Midbrain (tissue), 1 donor: ENCODE measurements at regions not wholly inside any gene's neighbourhood (a gene's known extent, or its start where the extent isn't known, plus 50 kb on each side); places are given as distances from the start of the nearest gene placed in this dataset.
"Not testable (repeated sequence)": the region's sequence is repeated elsewhere in the genome, so short reads cannot be mapped to it uniquely, and the experiment has no call there.

ENCODE experiments used
- DNase-seq: peaks from one replicate; lab custom pipeline; 2025; lab: John Stamatoyannopoulos, UW

- no peak for DNase-seq
Measured at GRCh38 chr3:127417709-127418559, 130.1 kb upstream of the PRR20G start.

- no peak for DNase-seq
Measured at GRCh38 chr3:127413871-127414270, 126.0 kb upstream of the PRR20G start.

GRCh38 chr3:127413318-127413673 lies 125.5 kb upstream of the PRR20G start:
- DNase-seq = no peak

DNA sequence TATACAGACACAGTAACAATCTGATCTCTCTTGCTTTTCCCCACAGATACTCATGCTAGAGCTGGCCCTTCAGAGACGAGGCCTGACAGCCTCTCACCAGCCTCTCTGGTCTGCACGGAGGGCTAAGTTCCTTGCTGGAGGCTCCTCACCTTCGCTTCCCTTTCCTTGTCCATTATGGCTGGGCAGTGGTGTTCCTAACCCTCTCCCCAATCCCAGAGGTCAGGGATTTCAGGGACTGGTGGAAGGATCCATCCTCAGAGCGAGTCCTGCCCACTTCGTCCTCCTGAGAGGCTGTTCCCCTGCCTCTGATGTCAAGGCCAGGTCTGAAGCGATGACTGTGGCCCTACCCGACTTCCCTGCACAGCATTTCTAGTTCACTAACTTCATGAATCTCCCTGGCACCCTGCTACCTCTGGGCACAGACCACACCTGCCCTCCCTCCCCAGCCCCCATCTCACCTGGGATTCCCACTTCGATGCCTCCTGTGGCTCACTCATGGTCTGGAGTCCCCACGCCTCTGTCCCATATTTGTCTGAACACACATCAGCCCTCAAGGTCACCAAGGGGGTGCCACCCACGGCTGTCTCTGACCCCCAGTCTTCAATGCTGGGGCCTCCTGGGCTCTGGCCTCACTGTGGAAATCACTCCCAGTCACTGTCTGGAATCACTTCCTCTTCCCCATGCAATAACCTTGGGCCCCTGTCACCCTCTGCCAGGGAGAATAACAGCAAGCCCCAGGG lies 124.9 kb upstream of the PRR20G start:
- no peak for DNase-seq

DNA sequence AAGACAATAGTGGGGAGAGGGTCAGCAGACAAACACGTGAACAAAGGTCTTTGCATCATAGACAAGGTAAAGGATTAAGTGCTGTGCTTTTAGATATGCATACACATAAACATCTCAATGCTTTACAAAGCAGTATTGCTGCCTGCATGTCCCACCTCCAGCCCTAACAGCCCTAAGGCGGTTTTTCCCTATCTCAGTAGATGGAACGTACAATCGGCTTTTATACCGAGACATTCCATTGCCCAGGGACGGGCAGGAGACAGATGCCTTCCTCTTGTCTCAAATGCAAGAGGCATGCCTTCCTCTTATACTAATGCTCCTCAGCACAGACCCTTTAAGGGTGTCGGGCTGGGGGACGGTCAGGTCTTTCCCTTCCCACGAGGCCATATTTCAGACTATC lies 124.0 kb upstream of the PRR20G start:
- DNase-seq = not testable (repeated sequence)

GRCh38 chr3:127411083-127411727 lies 123.4 kb upstream of the PRR20G start:
- DNase-seq = no peak

- DNase-seq = no peak
Measured at GRCh38 chr3:127410678-127411077, 122.8 kb upstream of the PRR20G start.

DNA sequence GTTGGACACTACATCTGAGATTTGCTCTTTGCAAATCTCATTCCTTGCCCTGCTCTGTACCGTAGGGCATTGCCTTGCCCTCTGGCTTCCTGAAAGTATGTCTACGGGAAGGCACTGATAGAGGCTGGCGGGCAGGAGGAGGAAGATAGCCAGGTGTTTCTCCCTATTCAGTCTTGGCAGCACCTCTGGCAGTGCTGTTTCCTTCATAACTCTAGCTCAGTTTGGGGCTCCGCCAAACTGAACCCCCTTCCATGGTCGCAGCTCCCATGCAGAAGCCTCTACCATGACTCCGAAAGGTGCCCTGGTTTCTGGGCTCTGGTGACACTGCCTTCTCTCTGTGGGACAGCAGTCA lies 122.3 kb upstream of the PRR20G start:
- no peak for DNase-seq

DNA sequence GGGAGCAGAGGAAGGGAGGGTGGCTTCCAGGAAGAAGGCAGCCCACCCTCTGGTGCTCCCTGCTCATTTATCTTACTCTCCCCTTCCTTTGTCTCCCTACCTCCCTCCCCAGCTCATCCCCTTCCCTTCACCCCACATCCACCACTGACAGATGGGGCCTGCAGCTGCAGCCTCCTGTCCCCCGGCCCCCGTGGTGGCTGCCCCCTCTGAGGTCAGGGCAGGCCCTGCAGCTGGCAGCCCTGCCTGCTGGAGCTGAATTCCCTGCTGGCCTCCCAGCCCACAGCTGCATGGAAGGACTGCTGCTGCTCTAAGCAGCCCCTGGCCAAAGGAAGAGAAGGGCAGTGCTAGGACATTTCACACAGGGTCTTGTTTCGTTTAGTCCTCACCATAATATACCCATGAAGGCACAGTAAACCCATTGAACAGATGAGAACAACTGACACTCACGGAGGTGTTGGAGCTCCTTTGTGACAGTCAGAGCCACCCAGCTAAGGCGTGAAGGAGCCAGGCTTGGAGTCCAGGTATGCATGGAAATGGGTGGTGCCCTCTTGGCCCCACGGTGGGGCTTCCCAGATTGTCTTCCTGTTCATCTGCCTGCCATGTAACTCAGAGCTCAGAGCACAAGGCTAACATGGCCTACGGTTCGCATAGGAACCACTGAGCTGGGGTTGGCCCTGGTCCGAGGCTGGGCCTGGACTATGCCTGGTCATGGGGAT lies 121.7 kb upstream of the PRR20G start:
- no peak for DNase-seq

DNA sequence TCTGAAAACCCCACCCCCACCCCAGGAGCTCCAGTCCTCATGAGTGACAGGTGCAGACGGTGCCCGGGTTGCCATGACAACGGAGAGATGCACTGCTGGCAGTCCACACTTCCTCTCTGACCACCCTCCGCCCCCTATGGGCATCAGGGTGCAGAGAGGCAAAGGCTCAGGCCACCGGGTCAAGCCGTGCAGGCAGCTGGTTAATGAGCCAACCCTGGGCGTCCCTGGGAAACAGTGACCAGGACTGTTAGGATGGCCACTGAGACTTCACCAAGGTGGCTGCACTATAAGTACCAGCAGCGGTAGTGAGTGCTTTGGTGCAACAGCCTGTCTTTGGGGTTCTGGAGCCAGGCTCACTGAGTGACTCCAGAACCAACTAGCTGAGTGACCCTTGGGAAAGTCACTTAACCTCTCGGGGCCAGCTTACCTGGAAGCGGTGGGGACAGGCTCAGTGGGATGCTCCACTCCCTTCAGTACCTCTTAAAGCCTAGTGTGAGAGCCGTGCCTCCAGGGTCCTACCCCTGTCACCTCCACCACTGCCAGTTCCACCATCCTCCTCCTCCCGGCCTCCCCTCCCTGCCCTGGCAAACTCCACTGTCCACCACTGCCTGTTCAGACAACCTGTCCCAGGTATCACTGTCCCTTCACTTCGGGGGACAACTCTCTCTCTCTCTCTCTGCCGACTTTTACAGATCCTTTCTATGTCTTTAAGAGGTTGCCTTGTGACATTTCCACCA lies 121.0 kb upstream of the PRR20G start:
- no peak for DNase-seq

DNA sequence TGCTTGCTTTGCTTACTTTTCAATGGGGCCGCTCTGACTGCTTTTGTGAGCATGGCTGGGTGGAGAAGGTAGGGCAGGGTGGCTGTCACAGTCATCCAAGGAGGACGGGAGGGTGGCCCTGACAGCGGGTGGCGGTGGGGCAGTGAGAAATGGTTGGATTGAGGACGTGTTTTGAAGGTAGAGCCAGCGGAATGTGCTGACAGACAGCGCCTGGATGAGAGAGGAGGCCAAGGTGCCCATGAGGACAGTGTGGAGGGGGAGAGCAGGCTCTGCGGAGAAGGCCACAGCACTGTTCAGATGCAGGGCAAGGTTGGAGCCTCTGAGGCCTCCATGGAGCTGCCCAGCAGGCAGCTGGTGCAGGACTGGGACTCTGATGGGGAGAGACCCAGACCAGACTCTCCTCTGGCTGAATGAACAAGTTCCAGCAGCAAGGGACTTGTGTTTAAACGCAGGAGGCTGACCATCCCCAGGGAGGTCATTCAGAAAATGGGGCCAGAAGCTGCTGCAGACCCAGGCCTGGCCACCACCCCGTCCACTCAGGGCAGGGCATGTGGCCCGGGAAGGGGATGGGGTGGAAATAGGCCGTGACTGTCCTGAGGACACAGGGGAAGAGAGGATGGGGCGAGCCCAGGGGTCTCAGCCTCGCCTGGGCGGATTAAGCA lies 120.3 kb upstream of the PRR20G start:
- DNase-seq = no peak

DNA sequence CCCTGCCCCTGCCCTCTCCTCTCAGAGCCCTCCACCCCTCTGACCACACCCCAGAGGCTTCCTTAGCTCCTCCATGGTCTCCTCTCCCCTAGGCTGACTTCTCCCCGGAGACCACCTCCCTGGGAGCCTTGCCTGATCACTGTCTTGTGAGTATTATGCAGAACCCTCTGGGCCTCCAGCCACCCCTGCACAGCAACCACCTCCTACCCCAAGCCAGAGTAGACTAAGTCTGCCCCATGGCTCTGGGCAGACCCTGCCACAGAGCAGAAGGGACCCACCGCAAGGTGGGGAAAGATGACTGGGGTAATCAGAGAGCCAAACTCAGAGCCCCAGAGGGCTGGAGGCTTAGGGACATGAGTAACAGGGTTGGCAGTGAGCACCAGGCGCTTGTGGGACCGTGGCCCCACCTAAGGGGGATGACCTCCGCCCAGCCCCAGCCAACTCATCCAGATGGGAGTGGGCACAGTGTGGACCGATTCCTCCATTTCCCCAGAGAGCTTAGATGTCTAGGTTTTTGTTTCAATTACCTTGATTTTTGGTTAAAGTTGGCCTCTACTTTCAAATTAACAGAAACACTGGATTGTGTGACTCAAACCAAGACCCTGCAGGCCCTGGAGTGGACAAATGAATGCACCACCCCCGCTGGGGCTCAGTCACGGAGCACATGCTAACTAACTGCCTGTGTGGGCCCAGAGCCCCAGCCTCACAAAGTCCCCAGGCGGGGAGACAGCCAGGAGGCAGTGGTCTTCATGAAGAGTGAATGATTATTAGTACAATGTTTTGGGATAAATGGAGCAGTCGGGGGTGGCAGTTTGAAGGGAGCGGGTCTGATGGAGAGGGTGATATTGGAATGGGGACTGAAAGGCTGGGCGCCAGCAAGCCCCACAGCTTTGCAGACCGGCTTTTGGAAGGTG lies 119.4 kb upstream of the PRR20G start:
- DNase-seq = no peak

DNA sequence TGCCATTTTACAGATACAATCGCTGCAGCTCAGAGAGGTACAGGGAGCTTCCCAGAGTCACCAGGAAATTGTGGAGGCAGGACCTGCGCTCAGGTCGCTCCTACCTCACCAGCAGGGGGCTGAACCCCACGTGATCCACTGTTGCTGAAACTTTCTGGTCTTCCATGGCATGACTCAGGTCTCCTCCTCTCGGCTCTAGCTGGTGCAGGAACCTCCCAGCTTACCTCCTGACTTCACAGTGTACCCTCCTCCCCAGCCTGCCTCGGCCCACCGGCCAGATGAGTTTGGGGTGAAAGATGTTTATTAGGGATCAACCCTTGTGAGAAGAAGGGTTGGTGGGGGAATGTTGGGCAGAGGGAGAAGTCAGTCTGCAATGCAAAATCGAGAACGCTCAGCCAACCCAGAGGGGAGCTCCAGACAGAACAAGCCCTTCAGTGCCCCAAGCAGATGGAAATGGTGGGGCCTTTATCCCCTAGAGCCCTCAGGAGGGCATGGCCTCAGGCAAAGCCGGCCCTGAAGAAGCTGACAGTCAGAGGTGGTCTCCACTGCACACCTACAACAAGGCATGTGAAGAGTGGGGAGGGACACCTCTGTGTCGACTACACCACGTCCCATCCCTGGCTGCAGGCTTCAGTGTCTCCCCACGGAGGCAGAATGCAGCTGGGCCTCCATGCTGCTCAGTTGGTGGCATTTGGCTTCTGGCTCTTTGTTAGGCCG lies 118.6 kb upstream of the PRR20G start:
- DNase-seq = no peak

DNA sequence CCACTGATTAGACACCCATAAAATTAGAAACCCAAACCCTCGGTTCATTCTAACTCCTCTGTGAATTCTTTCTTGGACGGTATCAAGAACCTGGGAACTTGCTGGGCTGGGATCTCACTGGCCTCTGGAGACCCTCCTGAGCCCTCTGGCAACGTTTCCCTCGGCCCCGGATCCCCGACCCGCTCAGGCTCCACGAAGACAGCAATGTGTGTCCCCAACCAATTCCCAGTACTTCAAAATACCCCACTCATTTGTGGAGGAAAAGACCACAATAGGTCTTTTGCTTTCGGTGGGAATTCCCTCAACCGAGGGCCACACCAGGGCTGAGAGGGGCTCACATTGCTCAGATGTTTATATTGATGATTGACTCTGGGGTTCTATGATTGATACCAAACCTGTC lies 117.9 kb upstream of the PRR20G start:
- DNase-seq = no peak

DNA sequence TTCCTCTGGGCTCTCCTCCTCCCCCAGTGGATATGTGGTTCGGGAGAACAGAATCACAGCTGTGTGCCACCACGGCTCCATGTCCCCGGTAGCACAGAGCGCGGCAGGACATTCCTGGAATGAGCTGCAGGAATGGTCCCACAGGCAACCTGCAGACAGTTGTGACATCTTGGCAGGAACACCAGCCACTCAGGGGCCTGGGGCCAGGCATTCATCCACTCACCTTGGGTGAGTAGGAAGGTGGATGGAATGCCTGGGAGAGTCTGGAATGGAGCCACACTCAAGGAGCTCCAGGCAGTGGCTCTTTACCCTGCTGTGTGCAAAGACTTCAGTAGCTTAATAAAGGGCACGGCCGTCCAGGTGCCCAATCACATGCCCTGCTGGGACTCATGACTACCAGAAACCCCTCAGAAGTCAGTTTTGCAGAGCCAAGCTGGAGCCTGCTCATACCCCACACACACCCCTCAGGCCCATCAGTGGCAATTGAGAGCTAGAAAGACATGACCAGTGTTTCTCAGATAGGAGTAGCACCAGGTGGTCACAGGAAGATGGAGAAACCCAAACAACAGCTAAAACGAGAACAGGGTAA lies 117.3 kb upstream of the PRR20G start:
- no peak for DNase-seq

- no peak for DNase-seq
Measured at GRCh38 chr3:127404221-127405009, 116.6 kb upstream of the PRR20G start.

DNA sequence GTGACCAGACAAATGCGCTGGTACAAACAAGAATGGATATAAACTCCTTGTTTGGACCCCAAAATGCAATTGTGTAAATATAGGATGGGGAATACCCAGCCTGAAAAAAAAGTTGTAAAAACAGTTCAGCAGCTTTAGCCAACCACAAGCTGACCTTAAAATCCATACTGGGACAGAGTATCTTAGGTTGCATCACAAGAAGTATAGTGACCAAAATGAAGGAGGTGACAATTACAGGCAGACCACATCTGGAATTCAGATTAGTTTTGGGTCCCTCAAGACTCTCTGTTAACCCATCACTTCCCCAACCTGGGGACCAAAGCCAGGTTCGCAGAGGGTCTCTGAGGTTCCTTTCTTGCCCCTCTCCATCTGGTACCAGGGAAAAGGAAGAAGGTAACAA lies 115.9 kb upstream of the PRR20G start:
- no peak for DNase-seq

GRCh38 chr3:127399154-127399553 lies 111.3 kb upstream of the PRR20G start:
- DNase-seq = no peak
